GM23338 (cell line): ENCODE measurements at regions not wholly inside any gene's neighbourhood (a gene's known extent, or its start where the extent isn't known, plus 50 kb on each side); places are given as distances from the start of the nearest gene placed in this dataset.

ENCODE experiments used
- ATAC-seq: fragments of 200-7000 bp; cut with Tn5 transposase; 3 replicates; pipeline ENCODE4 v1.9.1; 2020
- DNase-seq: peaks from one replicate; pipeline ENCODE4 v3.0.0-alpha.2; 2015; ENCODE audit warnings: low spot score
- H2AFZ ChIP-seq: fragments of 200-600 bp; sonication (generic); 2 replicates; pipeline ENCODE4 v1.8.0; 2016; ENCODE audit warnings: antibody characterized with exemption, mild to moderate bottlenecking, moderate library complexity
- H3F3A ChIP-seq: fragments of 200-600 bp; sonication (generic); replicated peaks from 2 replicates; pipeline ENCODE4 v1.8.0; 2017; ENCODE audit warnings: antibody characterized with exemption, mixed run types, low read depth
- H3K27ac ChIP-seq: fragments of 200-600 bp; sonication (generic); 2 replicates; pipeline ENCODE4 v1.6.1; 2016; ENCODE audit warnings: low read depth
- H3K27me3 ChIP-seq: fragments of 200-600 bp; sonication (generic); 2 replicates; pipeline ENCODE4 v1.8.0; 2016; ENCODE audit warnings: mild to moderate bottlenecking, mixed run types, moderate library complexity; ENCODE audit not compliant: insufficient read depth
- H3K36me3 ChIP-seq: fragments of 200-600 bp; sonication (generic); 2 replicates; pipeline ENCODE4 v1.8.0; 2016; ENCODE audit warnings: mild to moderate bottlenecking; ENCODE audit not compliant: insufficient read depth
- H3K4me1 ChIP-seq: fragments of 200-600 bp; sonication (generic); 2 replicates; pipeline ENCODE4 v1.8.0; 2016; ENCODE audit warnings: mild to moderate bottlenecking, moderate library complexity; ENCODE audit not compliant: insufficient read depth
- H3K4me2 ChIP-seq: fragments of 200-600 bp; sonication (generic); 2 replicates; pipeline ENCODE4 v1.7.1; 2017; ENCODE audit warnings: mixed run types
- H3K4me3 ChIP-seq: fragments of 200-600 bp; sonication (generic); 2 replicates; pipeline ENCODE4 v1.6.1; 2016; ENCODE audit warnings: mixed run types
- H3K79me2 ChIP-seq: fragments of 200-600 bp; sonication (generic); replicated peaks from 2 replicates; pipeline ENCODE4 v1.8.0; 2017; ENCODE audit warnings: mild to moderate bottlenecking; ENCODE audit not compliant: insufficient read depth
- H3K9me2 ChIP-seq: fragments of 200-600 bp; sonication (generic); 2 replicates; pipeline ENCODE4 v1.8.0; 2017; ENCODE audit not compliant: insufficient read depth
- H4K20me1 ChIP-seq: fragments of 200-600 bp; sonication (generic); replicated peaks from 2 replicates; pipeline ENCODE4 v1.8.0; 2017; ENCODE audit warnings: mild to moderate bottlenecking; ENCODE audit not compliant: insufficient read depth
- H3K27ac Mint-ChIP-seq: 2 replicates; pipeline ENCODE4 v1.8.0; 2020; ENCODE audit warnings: inconsistent platforms, mild to moderate bottlenecking, moderate library complexity, mixed read lengths
- H3K27me3 Mint-ChIP-seq: 3 replicates; pipeline ENCODE4 v1.8.0; 2022; ENCODE audit warnings: low read depth, mild to moderate bottlenecking, moderate library complexity, mixed read lengths, inconsistent platforms; ENCODE audit not compliant: insufficient read depth, poor library complexity
- H3K36me3 Mint-ChIP-seq: 3 replicates; pipeline ENCODE4 v1.8.0; 2021; ENCODE audit warnings: low read depth, mild to moderate bottlenecking, inconsistent platforms, moderate library complexity, mixed read lengths
- H3K4me1 Mint-ChIP-seq: 3 replicates; pipeline ENCODE4 v1.8.0; 2020; ENCODE audit warnings: mild to moderate bottlenecking, inconsistent platforms, mixed read lengths
- H3K4me3 Mint-ChIP-seq: 3 replicates; pipeline ENCODE4 v1.8.0; 2021; ENCODE audit warnings: moderate library complexity, mild to moderate bottlenecking, inconsistent platforms, mixed read lengths
- H3K9me3 Mint-ChIP-seq: 3 replicates; pipeline ENCODE4 v1.8.0; 2020; ENCODE audit warnings: moderate library complexity, mild to moderate bottlenecking, inconsistent platforms, mixed read lengths
- CREB1 ChIP-seq: fragments of 250-450 bp; sonication (Bioruptor Pico); IDR thresholded peaks from 2 replicates; pipeline ENCODE4 v1.5.0; 2020; ENCODE audit warnings: low read depth, mild to moderate bottlenecking, moderate library complexity
- CTCF ChIP-seq, 2 experiments: fragments of 200-600 bp in 1 of 2; sonication (generic) in 1 of 2; conservative IDR thresholded peaks; 2 replicates each; pipeline versions ENCODE4 v1.5.1 to v1.6.1; 2016 to 2017; ENCODE audit warnings: antibody characterized with exemption in 2 of 2, low read depth in 2 of 2, mild to moderate bottlenecking in 2 of 2, moderate library complexity in 1 of 2
- EZH2 ChIP-seq: fragments of 200-600 bp; sonication (generic); IDR thresholded peaks from one replicate; pipeline ENCODE4 v1.8.0; 2017; ENCODE audit warnings: antibody characterized with exemption, mild to moderate bottlenecking, low read depth; ENCODE audit not compliant: unreplicated experiment
- EZH2phosphoT487 ChIP-seq: fragments of 200-600 bp; sonication (generic); IDR thresholded peaks from one replicate; pipeline ENCODE4 v1.8.1; 2018; ENCODE audit warnings: antibody characterized with exemption; ENCODE audit not compliant: unreplicated experiment
- JUNB ChIP-seq: IDR thresholded peaks from one replicate; pipeline ENCODE4 v1.6.1; 2016; ENCODE audit warnings: antibody characterized with exemption; ENCODE audit not compliant: unreplicated experiment
- NANOG ChIP-seq: IDR thresholded peaks from 2 replicates; pipeline ENCODE4 v1.6.1; 2016; ENCODE audit warnings: antibody characterized with exemption, borderline replicate concordance
- POLR2AphosphoS5 ChIP-seq: IDR thresholded peaks from 2 replicates; pipeline ENCODE4 v1.6.1; 2016; ENCODE audit warnings: antibody characterized with exemption, low read depth
- STAT1 ChIP-seq: IDR thresholded peaks from one replicate; pipeline ENCODE4 v1.6.1; 2016; ENCODE audit warnings: antibody characterized with exemption; ENCODE audit not compliant: unreplicated experiment
- ZNF114 ChIP-seq: fragments of 250-450 bp; sonication (Bioruptor Pico); IDR thresholded peaks from 2 replicates; pipeline ENCODE4 v1.5.0; 2020; ENCODE audit warnings: mild to moderate bottlenecking, moderate library complexity
- ZNF331 ChIP-seq: fragments of 250-450 bp; sonication (Bioruptor Pico); IDR thresholded peaks from 2 replicates; pipeline ENCODE4 v1.5.0; 2020; ENCODE audit warnings: low read depth, mild to moderate bottlenecking, moderate library complexity
- ZNF462 ChIP-seq: fragments of 250-450 bp; sonication (Bioruptor Pico); IDR thresholded peaks from 2 replicates; pipeline ENCODE4 v1.5.0; 2020; ENCODE audit warnings: mild to moderate bottlenecking, moderate library complexity
- TF ChIP-seq, protein P1 (sequence below): IDR thresholded peaks from one replicate; pipeline ENCODE4 v1.6.1; 2018; ENCODE audit warnings: antibody characterized with exemption; ENCODE audit not compliant: unreplicated experiment
- TF ChIP-seq, protein P2 (sequence below): IDR thresholded peaks from 2 replicates; pipeline ENCODE4 v1.6.1; 2016; ENCODE audit warnings: antibody characterized with exemption

DNA sequence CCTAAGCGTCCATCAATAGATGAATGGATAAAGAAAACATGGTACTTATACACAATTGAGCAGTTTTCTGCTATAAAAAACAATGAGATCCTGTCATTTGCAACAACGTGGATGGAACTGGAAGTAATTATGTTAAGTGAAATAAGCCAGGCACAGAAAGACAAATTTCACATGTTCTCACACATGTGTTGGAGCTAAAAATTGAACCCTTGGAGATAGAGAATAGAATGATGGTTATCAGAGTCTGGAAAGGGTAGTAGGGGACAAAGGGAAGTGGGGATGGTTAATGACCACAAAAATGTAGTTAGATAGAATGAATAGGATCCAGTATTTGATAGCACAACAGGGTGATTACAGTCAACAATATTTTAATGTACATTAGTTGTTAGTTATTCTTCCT is 1033.5 kb downstream of the HACE1 start:
- H3K27ac Mint-ChIP-seq: no peak overlapping the region
- ATAC-seq (no peak), DNase-seq (no peak)
- no peaks in the 10 kb centered on the region for H3K27me3 ChIP-seq
- no peaks in the 10 kb centered on the region for H3K36me3 Mint-ChIP-seq
- H3K4me3 ChIP-seq: no peak overlapping the region
- no peaks in the 10 kb centered on the region for H3F3A ChIP-seq
- H2AFZ ChIP-seq: no peak overlapping the region
- H3K79me2 ChIP-seq: no peaks in the 10 kb centered on the region
- no peaks in the 10 kb centered on the region for H3K9me2 ChIP-seq
- TF ChIP-seq, protein P1, sequence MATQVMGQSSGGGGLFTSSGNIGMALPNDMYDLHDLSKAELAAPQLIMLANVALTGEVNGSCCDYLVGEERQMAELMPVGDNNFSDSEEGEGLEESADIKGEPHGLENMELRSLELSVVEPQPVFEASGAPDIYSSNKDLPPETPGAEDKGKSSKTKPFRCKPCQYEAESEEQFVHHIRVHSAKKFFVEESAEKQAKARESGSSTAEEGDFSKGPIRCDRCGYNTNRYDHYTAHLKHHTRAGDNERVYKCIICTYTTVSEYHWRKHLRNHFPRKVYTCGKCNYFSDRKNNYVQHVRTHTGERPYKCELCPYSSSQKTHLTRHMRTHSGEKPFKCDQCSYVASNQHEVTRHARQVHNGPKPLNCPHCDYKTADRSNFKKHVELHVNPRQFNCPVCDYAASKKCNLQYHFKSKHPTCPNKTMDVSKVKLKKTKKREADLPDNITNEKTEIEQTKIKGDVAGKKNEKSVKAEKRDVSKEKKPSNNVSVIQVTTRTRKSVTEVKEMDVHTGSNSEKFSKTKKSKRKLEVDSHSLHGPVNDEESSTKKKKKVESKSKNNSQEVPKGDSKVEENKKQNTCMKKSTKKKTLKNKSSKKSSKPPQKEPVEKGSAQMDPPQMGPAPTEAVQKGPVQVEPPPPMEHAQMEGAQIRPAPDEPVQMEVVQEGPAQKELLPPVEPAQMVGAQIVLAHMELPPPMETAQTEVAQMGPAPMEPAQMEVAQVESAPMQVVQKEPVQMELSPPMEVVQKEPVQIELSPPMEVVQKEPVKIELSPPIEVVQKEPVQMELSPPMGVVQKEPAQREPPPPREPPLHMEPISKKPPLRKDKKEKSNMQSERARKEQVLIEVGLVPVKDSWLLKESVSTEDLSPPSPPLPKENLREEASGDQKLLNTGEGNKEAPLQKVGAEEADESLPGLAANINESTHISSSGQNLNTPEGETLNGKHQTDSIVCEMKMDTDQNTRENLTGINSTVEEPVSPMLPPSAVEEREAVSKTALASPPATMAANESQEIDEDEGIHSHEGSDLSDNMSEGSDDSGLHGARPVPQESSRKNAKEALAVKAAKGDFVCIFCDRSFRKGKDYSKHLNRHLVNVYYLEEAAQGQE: no peak
- TF ChIP-seq EZH2 (no peak), STAT1 (no peak), POLR2AphosphoS5 (no peak), CTCF (conservative IDR thresholded peaks at IDR 0.05; ENCODE audit: low read depth in 2 of 2) (no peak), CREB1 (CRISPR knock-in tag) (no peak), ZNF462 (no peak), NANOG (no peak), ZNF331 (CRISPR knock-in tag) (no peak), EZH2phosphoT487 (no peak), ZNF114 (CRISPR knock-in tag) (no peak), JUNB (no peak)
- TF ChIP-seq, protein P2, sequence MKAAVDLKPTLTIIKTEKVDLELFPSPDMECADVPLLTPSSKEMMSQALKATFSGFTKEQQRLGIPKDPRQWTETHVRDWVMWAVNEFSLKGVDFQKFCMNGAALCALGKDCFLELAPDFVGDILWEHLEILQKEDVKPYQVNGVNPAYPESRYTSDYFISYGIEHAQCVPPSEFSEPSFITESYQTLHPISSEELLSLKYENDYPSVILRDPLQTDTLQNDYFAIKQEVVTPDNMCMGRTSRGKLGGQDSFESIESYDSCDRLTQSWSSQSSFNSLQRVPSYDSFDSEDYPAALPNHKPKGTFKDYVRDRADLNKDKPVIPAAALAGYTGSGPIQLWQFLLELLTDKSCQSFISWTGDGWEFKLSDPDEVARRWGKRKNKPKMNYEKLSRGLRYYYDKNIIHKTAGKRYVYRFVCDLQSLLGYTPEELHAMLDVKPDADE: no peak
- H3K9me3 Mint-ChIP-seq: no peaks in the 10 kb centered on the region
- no peaks in the 10 kb centered on the region for H3K36me3 ChIP-seq
- H4K20me1 ChIP-seq: no peaks in the 10 kb centered on the region
- no peak overlapping the region for H3K4me2 ChIP-seq
- H3K27ac ChIP-seq: no peak overlapping the region
- no peaks in the 10 kb centered on the region for H3K4me1 Mint-ChIP-seq
- H3K4me3 Mint-ChIP-seq: no peak overlapping the region
- no peaks in the 10 kb centered on the region for H3K27me3 Mint-ChIP-seq
- no peaks in the 10 kb centered on the region for H3K4me1 ChIP-seq
